ENCODE measurements at regions not wholly inside any gene's neighbourhood (a gene's known extent, or its start where the extent isn't known, plus 50 kb on each side); places are given as distances from the start of the nearest gene placed in this dataset.

- Histone ChIP-seq H3K36me3 (no peaks in the 10 kb centered on the region), H3K9me3 (no peaks in the 10 kb centered on the region), H3K4me3 (no peak overlapping the region), H3K27me3 (no peaks in the 10 kb centered on the region), H3K4me1 (no peaks in the 10 kb centered on the region), H3K27ac (no peak overlapping the region)
- TF ChIP-seq POLR2AphosphoS5 (IDR thresholded peaks at IDR 0.05): no peak
- TF ChIP-seq CTCF (IDR thresholded peaks at IDR 0.05): no peak
- no peak for TF ChIP-seq POLR2A (IDR thresholded peaks at IDR 0.05)
- TF ChIP-seq EP300 (IDR thresholded peaks at IDR 0.05): no peak
- 86 to 87% methylated on average over 2 of the region's 2 CpGs for WGBS, 2 donors
- DNase-seq: no peak
- intact Hi-C loops (cut with DNase I): no loop called here
Measured at GRCh38 chr1:216922406-216922805, 199.2 kb upstream of the ESRRG start.

- no peak overlapping the region for H3K27ac ChIP-seq
- WGBS, 2 donors: 96 to 97% methylated on average over 3 of the region's 3 CpGs
- H3K4me1 ChIP-seq: no peaks in the 10 kb centered on the region
- TF ChIP-seq EP300 (IDR thresholded peaks at IDR 0.05): no peak
- H3K27me3 ChIP-seq: no peaks in the 10 kb centered on the region
- DNase-seq: no peak
- no peaks in the 10 kb centered on the region for H3K9me3 ChIP-seq
- H3K36me3 ChIP-seq: no peaks in the 10 kb centered on the region
- intact Hi-C loops (cut with DNase I): no loop called here
- H3K4me3 ChIP-seq: no peak overlapping the region
Measured at GRCh38 chr1:216921866-216922265, 198.6 kb upstream of the ESRRG start.

- H3K36me3 ChIP-seq: no peaks in the 10 kb centered on the region
- WGBS, 2 donors: 88 to 89% methylated on average over 9 of the region's 9 CpGs
- no peak for DNase-seq
- H3K9me3 ChIP-seq: no peaks in the 10 kb centered on the region
- TF ChIP-seq POLR2AphosphoS5 (IDR thresholded peaks at IDR 0.05) (no peak), EP300 (IDR thresholded peaks at IDR 0.05) (no peak), CTCF (IDR thresholded peaks at IDR 0.05) (no peak), POLR2A (IDR thresholded peaks at IDR 0.05) (no peak)
- H3K4me3 ChIP-seq: no peak overlapping the region
- H3K27ac ChIP-seq: no peak overlapping the region
- intact Hi-C loops (cut with DNase I): no loop called here
- no peaks in the 10 kb centered on the region for H3K27me3 ChIP-seq
- no peaks in the 10 kb centered on the region for H3K4me1 ChIP-seq
Measured at GRCh38 chr1:216919060-216919970, 196.1 kb upstream of the ESRRG start.

- Histone ChIP-seq H3K27ac (no peak overlapping the region), H3K36me3 (no peaks in the 10 kb centered on the region), H3K9me3 (no peaks in the 10 kb centered on the region), H3K4me3 (no peak overlapping the region), H3K4me1 (no peaks in the 10 kb centered on the region), H3K27me3 (no peaks in the 10 kb centered on the region)
- DNase-seq: no peak
- TF ChIP-seq POLR2A (IDR thresholded peaks at IDR 0.05) (no peak), CTCF (IDR thresholded peaks at IDR 0.05) (no peak), EP300 (IDR thresholded peaks at IDR 0.05) (no peak), POLR2AphosphoS5 (IDR thresholded peaks at IDR 0.05) (no peak)
- 67 to 83% methylated on average over 6 of the region's 6 CpGs for WGBS, 2 donors
- intact Hi-C loops (cut with DNase I): no loop called here
Measured at GRCh38 chr1:216916890-216917438, 193.7 kb upstream of the ESRRG start.

GRCh38 chr1:216914974-216915373 lies 191.7 kb upstream of the ESRRG start:
- TF ChIP-seq POLR2AphosphoS5 (IDR thresholded peaks at IDR 0.05) (no peak), POLR2A (IDR thresholded peaks at IDR 0.05) (no peak), CTCF (IDR thresholded peaks at IDR 0.05) (no peak), EP300 (IDR thresholded peaks at IDR 0.05) (no peak)
- Histone ChIP-seq H3K9me3 (no peaks in the 10 kb centered on the region), H3K27ac (no peak overlapping the region), H3K4me3 (no peak overlapping the region), H3K4me1 (no peaks in the 10 kb centered on the region), H3K36me3 (no peaks in the 10 kb centered on the region), H3K27me3 (no peaks in the 10 kb centered on the region)
- intact Hi-C loops (cut with DNase I): no loop called here
- WGBS, 2 donors: 84% methylated on average over 2 of the region's 2 CpGs
- no peak for DNase-seq
